Activated CD4-positive, alpha-beta T cell treated with anti-CD3 and anti-CD28 coated beads, Interleukin-2, amount 50 U/mL, for 16 hours (primary cell): ENCODE measurements at regions not wholly inside any gene's neighbourhood (a gene's known extent, or its start where the extent isn't known, plus 50 kb on each side); places are given as distances from the start of the nearest gene placed in this dataset.
A peak's percentile ranks its signal among the peaks of the same experiment; 100 is the strongest.

Experiments used
- DNase-seq: peaks from one replicate; pipeline ENCODE4 v3.0.0-alpha.2; 2020

GRCh38 chr2:128622371-128622770 is 303.7 kb upstream of the HS6ST1 start:
- no peak for DNase-seq

- DNase-seq: no peak
Measured at GRCh38 chr2:128622955-128623620, 304.4 kb upstream of the HS6ST1 start.

GRCh38 chr2:128623776-128624761 is 305.4 kb upstream of the HS6ST1 start:
- peak; percentile 69 for DNase-seq

- no peak for DNase-seq
Measured at GRCh38 chr2:128624956-128625355, 306.3 kb upstream of the HS6ST1 start.

GRCh38 chr2:128625421-128625820 is 306.8 kb upstream of the HS6ST1 start:
- DNase-seq: no peak

- no peak for DNase-seq
Measured at GRCh38 chr2:128625963-128626759, 307.5 kb upstream of the HS6ST1 start.

GRCh38 chr2:128626760-128627511 is 308.3 kb upstream of the HS6ST1 start:
- no peak for DNase-seq

GRCh38 chr2:128628206-128628605 is 309.5 kb upstream of the HS6ST1 start:
- DNase-seq: no peak

- no peak for DNase-seq
Measured at GRCh38 chr2:128628996-128629395, 310.3 kb upstream of the HS6ST1 start.

- no peak for DNase-seq
Measured at GRCh38 chr2:128630974-128631697, 312.5 kb upstream of the HS6ST1 start.

GRCh38 chr2:128631698-128632500 is 313.2 kb upstream of the HS6ST1 start:
- DNase-seq: no peak

GRCh38 chr2:128632501-128632800 is 313.8 kb upstream of the HS6ST1 start:
- no peak for DNase-seq

- no peak for DNase-seq
Measured at GRCh38 chr2:128633501-128633900, 314.8 kb upstream of the HS6ST1 start.

- DNase-seq: no peak
Measured at GRCh38 chr2:128635361-128635900, 316.8 kb upstream of the HS6ST1 start.

GRCh38 chr2:128636802-128637147 is 318.1 kb upstream of the HS6ST1 start:
- DNase-seq: no peak

- no peak for DNase-seq
Measured at GRCh38 chr2:128637481-128638155, 318.9 kb upstream of the HS6ST1 start.

- no peak for DNase-seq
Measured at GRCh38 chr2:128638341-128639119, 319.9 kb upstream of the HS6ST1 start.

GRCh38 chr2:128639120-128639477 is 320.4 kb upstream of the HS6ST1 start:
- DNase-seq: no peak

- DNase-seq: no peak
Measured at GRCh38 chr2:128639693-128640092, 321.0 kb upstream of the HS6ST1 start.
